K562 (cell line): ENCODE measurements at regions not wholly inside any gene's neighbourhood (a gene's known extent, or its start where the extent isn't known, plus 50 kb on each side); places are given as distances from the start of the nearest gene placed in this dataset.

Experiments
- BRD4 ChIP-seq: fragments of 200-600 bp; sonication (generic); IDR thresholded peaks from 2 replicates; pipeline ENCODE4 v1.6.1; 2017; ENCODE audit warnings: inconsistent platforms
- C11orf30 ChIP-seq: fragments of 450-650 bp; IDR thresholded peaks from 2 replicates; pipeline ENCODE4 v1.6.1; 2016; ENCODE audit warnings: low read depth, mild to moderate bottlenecking
- CBFA2T2 ChIP-seq: fragments of 450-650 bp; conservative IDR thresholded peaks from 2 replicates; pipeline ENCODE4 v1.6.1; 2017; ENCODE audit warnings: mild to moderate bottlenecking
- CCNT2 ChIP-seq: IDR thresholded peaks from 2 replicates; pipeline ENCODE4 v1.6.1; 2011; ENCODE audit warnings: borderline replicate concordance, low read depth, mild to moderate bottlenecking, moderate library complexity, mixed read lengths, low read length; ENCODE audit not compliant: insufficient read length; ENCODE audit errors: extremely low read depth
- CEBPG ChIP-seq, 3 experiments: fragments of 200-800 bp in 1 of 3; sonication (Bioruptor generic) in 1 of 3; sonication (generic) in 1 of 3; formaldehyde crosslinking in 1 of 3; IDR thresholded peaks in 2 of 3; conservative IDR thresholded peaks in 1 of 3; 2 replicates each; pipeline versions ENCODE4 v1.6.1 to v1.8.0; 2016 to 2022; ENCODE audit warnings: missing compliant biosample characterization in 2 of 3, missing genetic modification characterization in 2 of 3, mild to moderate bottlenecking in 1 of 3, missing genetic modification reagents in 1 of 3
- COPS2 ChIP-seq: fragments of 450-650 bp; conservative IDR thresholded peaks from 2 replicates; pipeline ENCODE4 v1.6.1; 2016; ENCODE audit warnings: mild to moderate bottlenecking, moderate library complexity
- FOXJ2 ChIP-seq: fragments of 200-800 bp; sonication (Bioruptor generic); IDR thresholded peaks from 2 replicates; pipeline ENCODE4 v1.6.1; 2016; ENCODE audit warnings: missing genetic modification characterization, missing compliant biosample characterization
- FOXK1 ChIP-seq: sonication (generic); formaldehyde crosslinking; IDR thresholded peaks from 2 replicates; pipeline ENCODE4 v1.8.0; 2022; ENCODE audit warnings: missing genetic modification reagents, mild to moderate bottlenecking, borderline replicate concordance
- FUS ChIP-seq: fragments of 200-400 bp; formaldehyde crosslinking; optimal IDR thresholded peaks from 2 replicates; pipeline ENCODE3; 2017; ENCODE audit warnings: low read depth, low read length
- HDAC8 ChIP-seq: fragments of 450-650 bp; IDR thresholded peaks from 2 replicates; pipeline ENCODE4 v1.6.1; 2016; ENCODE audit warnings: mild to moderate bottlenecking, missing genetic modification characterization, moderate library complexity, missing compliant biosample characterization
- KLF1 ChIP-seq: fragments of 450-650 bp; IDR thresholded peaks from 2 replicates; pipeline ENCODE4 v1.6.1; 2016; ENCODE audit warnings: missing genetic modification characterization, missing compliant biosample characterization
- KLF10 ChIP-seq: fragments of 250-450 bp; sonication (Bioruptor Pico); IDR thresholded peaks from 2 replicates; pipeline ENCODE4 v1.6.1; 2021; ENCODE audit warnings: matching md5 sums
- LARP7 ChIP-seq: fragments of 450-650 bp; IDR thresholded peaks from 2 replicates; pipeline ENCODE4 v1.6.1; 2016
- MCM2 ChIP-seq: fragments of 450-650 bp; IDR thresholded peaks from 2 replicates; pipeline ENCODE4 v1.6.1; 2017; ENCODE audit warnings: low read depth, mild to moderate bottlenecking
- NBN ChIP-seq: fragments of 450-650 bp; IDR thresholded peaks from 2 replicates; pipeline ENCODE4 v1.6.1; 2016; ENCODE audit warnings: low read depth, mild to moderate bottlenecking
- PRMT5 ChIP-seq: sonication (generic); formaldehyde crosslinking; IDR thresholded peaks from 2 replicates; pipeline ENCODE4 v1.5.0; 2020; ENCODE audit warnings: missing genetic modification reagents
- RB1 ChIP-seq: fragments of 450-650 bp; IDR thresholded peaks from 2 replicates; pipeline ENCODE4 v1.6.1; 2017; ENCODE audit warnings: low read depth, mild to moderate bottlenecking
- RBM15 ChIP-seq: fragments of 200-400 bp; formaldehyde crosslinking; IDR thresholded peaks from 2 replicates; pipeline ENCODE4 v1.6.1; 2018; ENCODE audit warnings: mild to moderate bottlenecking, low read length, moderate library complexity; ENCODE audit not compliant: insufficient read depth
- SLC30A9 ChIP-seq: fragments of 250-450 bp; sonication (Bioruptor Pico); IDR thresholded peaks from 2 replicates; pipeline ENCODE4 v1.8.0; 2022; ENCODE audit warnings: mild to moderate bottlenecking, moderate library complexity
- SMARCC2 ChIP-seq: fragments of 450-650 bp; IDR thresholded peaks from 2 replicates; pipeline ENCODE4 v1.6.1; 2017; ENCODE audit warnings: antibody characterized with exemption, moderate library complexity, mild to moderate bottlenecking, low read depth
- TAF7 ChIP-seq: fragments of 450-650 bp; IDR thresholded peaks from 2 replicates; pipeline ENCODE4 v1.6.1; 2016; ENCODE audit warnings: missing genetic modification characterization, missing compliant biosample characterization
- TEAD1 ChIP-seq, 2 experiments: fragments of 450-650 bp in 1 of 2; sonication (generic) in 1 of 2; formaldehyde crosslinking; IDR thresholded peaks; 2 replicates each; pipeline versions ENCODE4 v1.4.0 to v1.8.0; 2020 to 2022; ENCODE audit warnings: mild to moderate bottlenecking in 2 of 2, missing genetic modification reagents in 1 of 2
- XRCC4 ChIP-seq: IDR thresholded peaks from one replicate; pipeline ENCODE4 v1.6.1; 2011; ENCODE audit not compliant: insufficient read depth, insufficient read length; ENCODE audit errors: extremely low read depth
- ZNF143 ChIP-seq: sonication (generic); formaldehyde crosslinking; IDR thresholded peaks from 2 replicates; pipeline ENCODE4 v1.9.0; 2022; ENCODE audit warnings: mild to moderate bottlenecking, missing genetic modification reagents
- ZNF184 ChIP-seq: sonication (generic); formaldehyde crosslinking; IDR thresholded peaks from 2 replicates; pipeline ENCODE4 v1.5.0; 2020; ENCODE audit warnings: missing genetic modification reagents
- ZNF561 ChIP-seq: fragments of 450-650 bp; formaldehyde crosslinking; conservative IDR thresholded peaks from 2 replicates; pipeline ENCODE4 v1.4.0; 2020; ENCODE audit warnings: mild to moderate bottlenecking, moderate library complexity
- ZNF586 ChIP-seq: fragments of 450-650 bp; formaldehyde crosslinking; conservative IDR thresholded peaks from 2 replicates; pipeline ENCODE4 v1.4.0; 2020; ENCODE audit warnings: mild to moderate bottlenecking, moderate library complexity
- ZNF717 ChIP-seq: fragments of 250-450 bp; sonication (Bioruptor Pico); IDR thresholded peaks from 2 replicates; pipeline ENCODE4 v1.5.0; 2021
- ZSCAN29 ChIP-seq: fragments of 450-650 bp; IDR thresholded peaks from 2 replicates; pipeline ENCODE4 v1.6.1; 2017
- TF ChIP-seq, protein P1 (sequence below): fragments of 150-350 bp; conservative IDR thresholded peaks from 2 replicates; pipeline ENCODE4 v1.6.1; 2014; ENCODE audit warnings: low read length

GRCh38 chr22:22125579-22126468 is 118.8 kb upstream of the VPREB1 start (continued):
- TF ChIP-seq TEAD1 (CRISPR knock-in tag; IDR thresholded peaks at IDR 0.05), result peak in 1 of 2 experiments; percentile 30; a peak in 1 of 4 replicates
- no peak for TF ChIP-seq BRD4
- TF ChIP-seq COPS2, result no peak
- TF ChIP-seq CBFA2T2, result no peak
- no peak for TF ChIP-seq KLF10 (CRISPR knock-in tag)
- TF ChIP-seq FOXK1 (CRISPR knock-in tag), result peak; percentile 59; the same call in 1 of the 2 replicates
- no peak for TF ChIP-seq TAF7 (tag)
- TF ChIP-seq, protein P1, sequence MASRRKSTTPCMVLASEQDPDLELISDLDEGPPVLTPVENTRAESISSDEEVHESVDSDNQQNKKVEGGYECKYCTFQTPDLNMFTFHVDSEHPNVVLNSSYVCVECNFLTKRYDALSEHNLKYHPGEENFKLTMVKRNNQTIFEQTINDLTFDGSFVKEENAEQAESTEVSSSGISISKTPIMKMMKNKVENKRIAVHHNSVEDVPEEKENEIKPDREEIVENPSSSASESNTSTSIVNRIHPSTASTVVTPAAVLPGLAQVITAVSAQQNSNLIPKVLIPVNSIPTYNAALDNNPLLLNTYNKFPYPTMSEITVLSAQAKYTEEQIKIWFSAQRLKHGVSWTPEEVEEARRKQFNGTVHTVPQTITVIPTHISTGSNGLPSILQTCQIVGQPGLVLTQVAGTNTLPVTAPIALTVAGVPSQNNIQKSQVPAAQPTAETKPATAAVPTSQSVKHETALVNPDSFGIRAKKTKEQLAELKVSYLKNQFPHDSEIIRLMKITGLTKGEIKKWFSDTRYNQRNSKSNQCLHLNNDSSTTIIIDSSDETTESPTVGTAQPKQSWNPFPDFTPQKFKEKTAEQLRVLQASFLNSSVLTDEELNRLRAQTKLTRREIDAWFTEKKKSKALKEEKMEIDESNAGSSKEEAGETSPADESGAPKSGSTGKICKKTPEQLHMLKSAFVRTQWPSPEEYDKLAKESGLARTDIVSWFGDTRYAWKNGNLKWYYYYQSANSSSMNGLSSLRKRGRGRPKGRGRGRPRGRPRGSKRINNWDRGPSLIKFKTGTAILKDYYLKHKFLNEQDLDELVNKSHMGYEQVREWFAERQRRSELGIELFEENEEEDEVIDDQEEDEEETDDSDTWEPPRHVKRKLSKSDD, result no peak
- no peak for TF ChIP-seq LARP7
- no peak for TF ChIP-seq HDAC8 (tag)
- TF ChIP-seq CCNT2, result no peak
- no peak for TF ChIP-seq XRCC4
- TF ChIP-seq MCM2, result no peak
- TF ChIP-seq RB1, result no peak; the same call in 1 of the 2 replicates
- TF ChIP-seq ZNF561, result no peak
- TF ChIP-seq FUS, result no peak
- TF ChIP-seq ZNF717 (CRISPR knock-in tag), result no peak
- TF ChIP-seq SMARCC2, result no peak
- TF ChIP-seq RBM15, result no peak; the same call in 1 of the 2 replicates
- TF ChIP-seq ZNF586 (CRISPR knock-in tag), result no peak
- 0 out of 2 replicates have a peak, but pooled peaks have one; percentile 40 for TF ChIP-seq ZNF143 (CRISPR knock-in tag)
- TF ChIP-seq PRMT5, result 0 out of 2 replicates have a peak, but pooled peaks have one; percentile 64
- no peak for TF ChIP-seq C11orf30
- no peak for TF ChIP-seq NBN
- no peak for TF ChIP-seq SLC30A9 (CRISPR knock-in tag)
- no peak for TF ChIP-seq ZSCAN29
- TF ChIP-seq FOXJ2 (tag), result no peak
- peak; percentile 54 for TF ChIP-seq ZNF184 (CRISPR knock-in tag)
- TF ChIP-seq KLF1 (tag), result no peak
- TF ChIP-seq CEBPG (CRISPR knock-in tag; IDR thresholded peaks at IDR 0.05), result 0 out of 2 replicates have a peak, but pooled peaks have one; percentile 7
- TF ChIP-seq CEBPG (tag; conservative IDR thresholded peaks at IDR 0.05 in 1 of 2, IDR thresholded peaks at IDR 0.05 in 1 of 2), result no peak
